ENCODE measurements at regions not wholly inside any gene's neighbourhood (a gene's known extent, or its start where the extent isn't known, plus 50 kb on each side); places are given as distances from the start of the nearest gene placed in this dataset.
A peak's percentile ranks its signal among the peaks of the same experiment; 100 is the strongest.

DNA sequence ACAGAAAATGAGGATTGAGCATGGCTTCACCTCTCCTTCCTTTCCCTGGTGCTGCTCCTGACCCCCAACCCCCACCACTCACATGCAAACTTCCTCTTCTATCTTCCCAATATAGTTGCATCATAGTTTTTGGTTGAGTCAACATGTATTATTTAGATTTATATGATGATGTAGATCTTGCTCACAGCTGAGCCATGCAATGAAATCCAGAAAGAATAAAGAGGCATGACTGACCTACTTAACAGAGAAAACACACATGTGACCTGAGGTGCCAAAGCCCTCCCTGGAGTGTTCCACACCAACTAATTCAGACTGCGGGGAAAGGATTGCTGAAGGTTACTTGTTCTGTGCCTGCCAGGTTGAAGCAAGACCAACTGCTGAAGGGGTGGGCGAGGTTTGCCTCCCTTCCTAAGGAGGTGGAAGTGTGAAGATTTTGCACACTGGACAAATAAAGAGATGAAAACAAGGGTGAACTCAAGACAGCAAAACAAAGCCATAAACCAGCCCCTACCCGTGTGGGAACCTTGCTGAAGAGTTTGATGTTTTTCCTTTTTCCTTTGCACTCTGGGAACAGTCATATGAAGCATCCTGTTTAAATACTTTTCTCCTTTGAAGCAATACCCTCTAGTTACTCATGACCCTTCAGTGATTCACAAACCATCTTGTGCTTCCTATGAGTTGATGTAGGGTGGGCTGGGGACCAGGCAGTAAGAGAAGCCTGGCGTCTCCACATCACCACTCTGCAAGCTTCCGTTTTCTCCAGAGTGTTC is 155.2 kb upstream of the UBE2E1 start:
- no peak for DNase-seq
- Histone ChIP-seq H3K4me1 (no peaks in the 10 kb centered on the region), H3K27ac (no peak overlapping the region), H3K36me3 (no peaks in the 10 kb centered on the region), H3K9me3 (no peaks in the 10 kb centered on the region), H3K27me3 (no peaks in the 10 kb centered on the region), H3K4me3 (no peak overlapping the region)
- intact Hi-C loops (cut with DNase I), result no loop called here
- peak in 2 of 4 donors; percentile 35 to 46 for ATAC-seq
- TF ChIP-seq, protein P1, sequence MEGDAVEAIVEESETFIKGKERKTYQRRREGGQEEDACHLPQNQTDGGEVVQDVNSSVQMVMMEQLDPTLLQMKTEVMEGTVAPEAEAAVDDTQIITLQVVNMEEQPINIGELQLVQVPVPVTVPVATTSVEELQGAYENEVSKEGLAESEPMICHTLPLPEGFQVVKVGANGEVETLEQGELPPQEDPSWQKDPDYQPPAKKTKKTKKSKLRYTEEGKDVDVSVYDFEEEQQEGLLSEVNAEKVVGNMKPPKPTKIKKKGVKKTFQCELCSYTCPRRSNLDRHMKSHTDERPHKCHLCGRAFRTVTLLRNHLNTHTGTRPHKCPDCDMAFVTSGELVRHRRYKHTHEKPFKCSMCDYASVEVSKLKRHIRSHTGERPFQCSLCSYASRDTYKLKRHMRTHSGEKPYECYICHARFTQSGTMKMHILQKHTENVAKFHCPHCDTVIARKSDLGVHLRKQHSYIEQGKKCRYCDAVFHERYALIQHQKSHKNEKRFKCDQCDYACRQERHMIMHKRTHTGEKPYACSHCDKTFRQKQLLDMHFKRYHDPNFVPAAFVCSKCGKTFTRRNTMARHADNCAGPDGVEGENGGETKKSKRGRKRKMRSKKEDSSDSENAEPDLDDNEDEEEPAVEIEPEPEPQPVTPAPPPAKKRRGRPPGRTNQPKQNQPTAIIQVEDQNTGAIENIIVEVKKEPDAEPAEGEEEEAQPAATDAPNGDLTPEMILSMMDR (IDR thresholded peaks at IDR 0.05), result no peak
- TF ChIP-seq POLR2A (IDR thresholded peaks at IDR 0.05), result no peak
- 61% methylated on average over 5 of the region's 5 CpGs for WGBS (ENCODE audit: insufficient coverage, low coverage, low lambda C conversion rate, missing lambda C conversion rate)

GRCh38 chr3:23653647-23654525 is 151.9 kb upstream of the UBE2E1 start:
- no peak for DNase-seq
- no peak for ATAC-seq
- TF ChIP-seq POLR2A (IDR thresholded peaks at IDR 0.05), result no peak
- TF ChIP-seq, protein P1 (IDR thresholded peaks at IDR 0.05), result no peak
- no peaks in the 10 kb centered on the region for H3K27me3 ChIP-seq
- WGBS (ENCODE audit: insufficient coverage, low coverage, low lambda C conversion rate, missing lambda C conversion rate), result 47% methylated on average over 9 of the region's 9 CpGs
- intact Hi-C loops (cut with DNase I), result no loop called here
- H3K9me3 ChIP-seq, result no peaks in the 10 kb centered on the region
- no peak overlapping the region for H3K27ac ChIP-seq
- no peaks in the 10 kb centered on the region for H3K36me3 ChIP-seq
- H3K4me1 ChIP-seq, result no peaks in the 10 kb centered on the region
- H3K4me3 ChIP-seq, result no peak overlapping the region

DNA sequence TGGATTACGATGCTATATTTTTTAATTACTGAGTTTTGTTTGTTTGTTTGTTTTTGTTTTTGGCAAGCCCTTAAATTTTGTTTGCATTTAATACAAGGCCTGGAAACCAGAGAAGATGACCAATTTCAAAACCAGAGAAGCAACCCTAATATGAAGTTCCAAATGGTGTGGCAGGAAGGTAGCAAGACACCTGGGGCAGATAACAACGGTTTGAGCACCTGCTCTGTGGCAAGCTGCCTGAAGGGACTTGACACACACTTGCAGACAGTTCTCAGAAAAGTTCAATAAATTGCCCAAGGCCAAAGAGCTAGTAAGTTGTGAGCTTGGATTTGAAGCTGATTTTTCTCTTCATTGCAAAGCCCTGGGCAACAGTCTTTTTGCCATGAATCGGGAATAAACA is 151.2 kb upstream of the UBE2E1 start:
- ATAC-seq (no peak), DNase-seq (no peak)
- no peak overlapping the region for H3K4me3 ChIP-seq
- H3K36me3 ChIP-seq, result no peaks in the 10 kb centered on the region
- H3K27ac ChIP-seq, result no peak overlapping the region
- no peaks in the 10 kb centered on the region for H3K4me1 ChIP-seq
- intact Hi-C loops (cut with DNase I), result no loop called here
- no peaks in the 10 kb centered on the region for H3K9me3 ChIP-seq
- TF ChIP-seq POLR2A (IDR thresholded peaks at IDR 0.05), result no peak
- no peaks in the 10 kb centered on the region for H3K27me3 ChIP-seq
- 86% methylated on average over 3 of the region's 3 CpGs for WGBS (ENCODE audit: insufficient coverage, low coverage, low lambda C conversion rate, missing lambda C conversion rate)

- no peaks in the 10 kb centered on the region for H3K36me3 ChIP-seq
- H3K9me3 ChIP-seq, result no peaks in the 10 kb centered on the region
- 78% methylated on average over 3 of the region's 3 CpGs for WGBS (ENCODE audit: insufficient coverage, low coverage, low lambda C conversion rate, missing lambda C conversion rate)
- H3K4me3 ChIP-seq, result no peak overlapping the region
- no peaks in the 10 kb centered on the region for H3K27me3 ChIP-seq
- H3K27ac ChIP-seq, result no peak overlapping the region
- H3K4me1 ChIP-seq, result no peaks in the 10 kb centered on the region
- no peak for TF ChIP-seq POLR2A (IDR thresholded peaks at IDR 0.05)
- TF ChIP-seq, protein P1 (IDR thresholded peaks at IDR 0.05), result no peak
- ATAC-seq, result no peak
- intact Hi-C loops (cut with DNase I), result no loop called here
- DNase-seq, result no peak
Observed at GRCh38 chr3:23655749-23656148, 150.0 kb upstream of the UBE2E1 start.

DNA sequence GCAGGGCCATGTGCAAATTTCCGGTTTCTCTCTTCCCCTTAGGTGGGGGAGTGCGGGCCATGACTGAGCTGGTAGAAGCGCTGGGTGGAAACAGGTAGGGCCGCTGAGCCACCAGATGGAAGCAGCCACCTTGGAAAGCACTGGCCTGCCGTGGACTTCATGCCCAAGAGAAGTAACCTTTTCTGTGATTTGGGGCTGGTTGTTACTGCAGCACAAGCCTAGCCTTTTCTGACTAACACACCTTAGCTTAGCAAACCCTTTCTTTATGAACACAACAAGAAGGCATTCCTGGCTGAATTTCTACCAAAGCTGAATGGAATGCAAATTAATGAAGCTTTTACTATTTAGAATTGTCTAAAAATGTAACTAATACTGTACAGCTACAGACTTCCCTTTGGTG is 149.6 kb upstream of the UBE2E1 start:
- Histone ChIP-seq H3K4me1 (no peaks in the 10 kb centered on the region), H3K27ac (no peak overlapping the region), H3K36me3 (no peaks in the 10 kb centered on the region), H3K27me3 (no peaks in the 10 kb centered on the region), H3K4me3 (no peak overlapping the region), H3K9me3 (no peaks in the 10 kb centered on the region)
- WGBS (ENCODE audit: insufficient coverage, low coverage, low lambda C conversion rate, missing lambda C conversion rate), result 88% methylated on average over 1 of the region's 5 CpGs
- DNase-seq, result no peak
- intact Hi-C loops (cut with DNase I), result no loop called here
- ATAC-seq, result no peak
- TF ChIP-seq POLR2A (IDR thresholded peaks at IDR 0.05), result no peak
- TF ChIP-seq, protein P1 (IDR thresholded peaks at IDR 0.05), result no peak

Measured in right lobe of liver (tissue), 6 donors.